BLaER1 treated with 17β-estradiol and CSF1 and Interleukin-3, amounts not matched to agents 10 nM and 100 nM (cell line): ENCODE measurements at regions not wholly inside any gene's neighbourhood (a gene's known extent, or its start where the extent isn't known, plus 50 kb on each side); places are given as distances from the start of the nearest gene placed in this dataset.
"Not testable (repeated sequence)": the region's sequence is repeated elsewhere in the genome, so short reads cannot be mapped to it uniquely, and the experiment has no call there.

Experiments
- H3K27ac ChIP-seq, 11 experiments: shearing (Covaris generic); formaldehyde crosslinking; 2 replicates each; pipeline ENCODE4 v1.8.1; 2022
- H3K27me3 ChIP-seq, 11 experiments: shearing (Covaris generic); formaldehyde crosslinking; 2 replicates each; pipeline ENCODE4 v1.8.1; 2022
- H3K36me3 ChIP-seq, 11 experiments: shearing (Covaris generic); formaldehyde crosslinking; 2 replicates each; pipeline ENCODE4 v1.8.1; 2022
- H3K4me1 ChIP-seq, 10 experiments: shearing (Covaris generic); formaldehyde crosslinking; 2 replicates each; pipeline ENCODE4 v1.8.1; 2022
- H3K4me2 ChIP-seq, 11 experiments: shearing (Covaris generic); formaldehyde crosslinking; 2 replicates each; pipeline ENCODE4 v1.8.1; 2022
- H3K4me3 ChIP-seq, 10 experiments: shearing (Covaris generic); formaldehyde crosslinking; 2 replicates each; pipeline ENCODE4 v1.8.1; 2022
- H3K9ac ChIP-seq, 11 experiments: shearing (Covaris generic); formaldehyde crosslinking; 2 replicates each; pipeline ENCODE4 v1.8.1; 2022
- H3K9me3 ChIP-seq, 11 experiments: shearing (Covaris generic); formaldehyde crosslinking; replicated peaks in 1 of 11; 2 replicates each; pipeline ENCODE4 v1.8.1; 2022
- H4K20me1 ChIP-seq, 11 experiments: shearing (Covaris generic); formaldehyde crosslinking; 2 replicates each; pipeline ENCODE4 v1.8.1; 2022
- Cebpa-rat ChIP-seq, 11 experiments: shearing (Covaris generic); IDR thresholded peaks; 2 replicates each; pipeline ENCODE4 v1.8.1; 2022

GRCh38 chr17:20890338-20890737, 152.5 kb downstream of the USP22 start:
- H3K4me1 ChIP-seq = no peaks in the 10 kb centered on the region
- H4K20me1 ChIP-seq = no peaks in the 10 kb centered on the region
- H3K36me3 ChIP-seq = no peaks in the 10 kb centered on the region
- no peaks in the 10 kb centered on the region for H3K27me3 ChIP-seq
- H3K4me2 ChIP-seq = no peak overlapping the region
- H3K9ac ChIP-seq = no peak overlapping the region
- H3K9me3 ChIP-seq = no peaks in the 10 kb centered on the region
- H3K27ac ChIP-seq = no peak overlapping the region
- H3K4me3 ChIP-seq = no peak overlapping the region
- no peak for TF ChIP-seq Cebpa-rat (IDR thresholded peaks at IDR 0.05)

GRCh38 chr17:20895426-20895825, 147.4 kb downstream of the USP22 start:
- not testable (repeated sequence) for H3K27ac ChIP-seq, H3K4me2 ChIP-seq, H3K36me3 ChIP-seq, H3K9ac ChIP-seq, H4K20me1 ChIP-seq, H3K9me3 ChIP-seq, H3K4me1 ChIP-seq, H3K27me3 ChIP-seq, H3K4me3 ChIP-seq

GRCh38 chr17:20896153-20896649, 146.6 kb downstream of the USP22 start:
- Histone ChIP-seq H3K4me3 (no peak overlapping the region), H3K27ac (no peak overlapping the region), H3K9ac (no peak overlapping the region), H3K27me3 (no peaks in the 10 kb centered on the region), H4K20me1 (no peaks in the 10 kb centered on the region), H3K36me3 (no peaks in the 10 kb centered on the region), H3K4me2 (no peak overlapping the region), H3K4me1 (no peaks in the 10 kb centered on the region), H3K9me3 (peaks cover 0 to 9% (median 0%) of the 10 kb centered on the region in 11 experiments; a peak in 6 of 22 replicates)
- no peak for TF ChIP-seq Cebpa-rat (IDR thresholded peaks at IDR 0.05)

DNA sequence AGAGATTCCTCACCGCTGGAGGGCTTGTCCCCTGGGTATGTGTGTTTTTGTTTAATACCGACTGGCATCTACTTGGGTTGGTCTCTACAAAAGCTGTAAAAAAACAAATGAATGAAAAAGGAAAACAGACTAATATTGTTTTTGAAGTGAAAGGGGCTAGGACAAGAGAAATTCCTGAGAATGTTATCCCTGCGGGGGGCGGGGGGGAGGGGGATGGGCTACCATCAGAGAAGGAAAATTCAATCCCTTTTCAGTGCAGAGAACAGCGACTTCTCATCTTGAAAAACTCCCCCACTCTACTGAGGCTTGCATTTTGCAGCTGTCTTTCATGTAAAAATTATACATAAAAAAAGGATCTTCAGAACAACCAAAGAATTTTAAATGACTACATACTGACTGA, 144.1 kb downstream of the USP22 start:
- not testable (repeated sequence) for H4K20me1 ChIP-seq, H3K9ac ChIP-seq, H3K27ac ChIP-seq, H3K9me3 ChIP-seq, H3K4me3 ChIP-seq, H3K4me2 ChIP-seq, H3K27me3 ChIP-seq, H3K4me1 ChIP-seq, H3K36me3 ChIP-seq

GRCh38 chr17:20902496-20902895, 140.3 kb downstream of the USP22 start:
- H3K27me3 ChIP-seq, H3K36me3 ChIP-seq, H3K9ac ChIP-seq: not testable (repeated sequence)

GRCh38 chr17:20903549-20903948, 139.3 kb downstream of the USP22 start:
- H3K27me3 ChIP-seq, H4K20me1 ChIP-seq, H3K27ac ChIP-seq, H3K4me2 ChIP-seq, H3K4me3 ChIP-seq, H3K36me3 ChIP-seq, H3K9me3 ChIP-seq, H3K9ac ChIP-seq, H3K4me1 ChIP-seq: not testable (repeated sequence)

More at GRCh38 chr17:20902496-20902895, 140.3 kb downstream of the USP22 start:
- not testable (repeated sequence) for H4K20me1 ChIP-seq, H3K27ac ChIP-seq, H3K4me2 ChIP-seq, H3K9me3 ChIP-seq, H3K4me3 ChIP-seq, H3K4me1 ChIP-seq

DNA sequence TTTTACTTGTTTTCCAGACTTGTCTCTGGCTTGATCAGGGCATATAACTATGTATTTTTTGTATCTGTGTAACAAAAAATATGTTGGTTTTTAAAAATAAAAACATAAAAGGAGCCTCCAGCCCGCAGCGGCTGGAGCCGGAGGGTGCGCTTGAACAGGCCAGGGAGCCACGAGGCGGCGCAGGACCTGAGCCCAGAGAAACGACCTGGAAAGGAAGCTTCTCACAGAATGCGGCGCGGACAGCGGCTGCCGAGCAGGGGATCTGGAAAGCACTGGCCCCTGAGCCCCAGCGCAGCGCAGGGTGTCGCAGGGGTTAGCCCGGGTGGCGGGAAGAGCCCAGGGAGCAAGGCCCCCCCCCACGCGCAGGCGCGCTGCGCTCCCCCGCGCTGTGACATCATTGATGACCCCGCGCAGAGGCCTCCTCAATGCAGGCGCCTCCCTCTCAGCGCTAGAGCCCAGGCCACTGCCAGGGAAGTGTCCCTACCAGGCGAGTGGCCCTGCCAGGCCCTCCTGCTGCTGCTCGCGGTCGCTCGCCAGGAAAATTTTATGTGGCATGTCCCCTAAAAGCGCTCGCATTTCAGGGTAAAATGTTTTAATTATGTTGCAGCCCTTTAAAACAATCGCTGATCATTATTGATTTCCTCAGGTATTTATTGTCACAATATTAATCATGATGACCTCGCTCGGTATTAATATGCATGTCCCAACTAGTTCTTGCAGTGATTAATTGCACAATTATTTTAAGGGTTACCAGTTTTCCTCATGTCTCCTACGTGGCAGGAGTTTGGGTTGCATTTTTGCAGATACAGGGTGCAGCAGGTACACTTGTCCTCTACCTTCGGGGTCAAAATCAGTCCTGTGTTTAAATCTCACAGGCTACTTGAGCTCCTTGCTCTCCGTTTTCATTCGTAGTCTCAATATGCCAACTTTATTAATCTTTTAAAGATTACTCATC, 134.2 kb downstream of the USP22 start:
- Histone ChIP-seq H3K4me3 (peak overlapping the region; percentile 34 to 64 (median 50)), H3K27ac (peak overlapping the region in 10 of 11 experiments; percentile 21 to 56 (median 38); a peak in 12 of 22 replicates), H3K9me3 (no peaks in the 10 kb centered on the region), H3K9ac (peak overlapping the region; percentile 22 to 71 (median 64); a peak in 21 of 22 replicates), H3K27me3 (peaks cover 0 to 8% (median 0%) of the 10 kb centered on the region in 11 experiments; a peak in 2 of 22 replicates), H3K4me2 (peak overlapping the region; percentile 55 to 78 (median 68)), H4K20me1 (no peaks in the 10 kb centered on the region), H3K36me3 (no peaks in the 10 kb centered on the region), H3K4me1 (peaks cover 0 to 13% (median 5%) of the 10 kb centered on the region in 10 experiments; a peak in 12 of 20 replicates)
- TF ChIP-seq Cebpa-rat (IDR thresholded peaks at IDR 0.05) = no peak

DNA sequence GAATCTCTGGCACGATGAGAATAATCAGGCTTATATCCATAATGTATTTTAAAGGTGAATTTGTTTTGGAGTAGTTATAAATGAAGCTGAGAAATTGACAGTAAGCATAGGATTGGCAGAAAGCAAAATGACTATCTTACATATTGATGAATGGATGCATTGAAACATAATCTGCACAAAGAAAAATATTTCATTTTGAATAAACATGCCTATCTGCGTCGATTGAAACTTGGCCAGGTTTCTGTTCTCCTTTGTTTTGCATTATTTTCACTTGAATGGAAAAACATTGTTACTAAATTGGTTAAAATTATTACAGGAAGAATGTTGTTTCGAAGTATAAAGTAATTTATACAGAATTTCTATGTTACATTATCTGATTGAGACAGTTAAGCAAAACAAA, 128.2 kb downstream of the USP22 start:
- no peaks in the 10 kb centered on the region for H3K36me3 ChIP-seq
- no peak overlapping the region for H3K4me3 ChIP-seq
- no peaks in the 10 kb centered on the region for H4K20me1 ChIP-seq
- H3K27ac ChIP-seq = no peak overlapping the region
- H3K9me3 ChIP-seq = 0 out of 22 replicates have a peak, but pooled peaks cover 0 to 4% (median 0%) of the 10 kb centered on the region in 11 experiments
- no peak overlapping the region for H3K9ac ChIP-seq
- H3K4me2 ChIP-seq = no peak overlapping the region
- H3K4me1 ChIP-seq = no peaks in the 10 kb centered on the region; a peak in 1 of 20 replicates
- no peaks in the 10 kb centered on the region for H3K27me3 ChIP-seq
- TF ChIP-seq Cebpa-rat (IDR thresholded peaks at IDR 0.05) = no peak

DNA sequence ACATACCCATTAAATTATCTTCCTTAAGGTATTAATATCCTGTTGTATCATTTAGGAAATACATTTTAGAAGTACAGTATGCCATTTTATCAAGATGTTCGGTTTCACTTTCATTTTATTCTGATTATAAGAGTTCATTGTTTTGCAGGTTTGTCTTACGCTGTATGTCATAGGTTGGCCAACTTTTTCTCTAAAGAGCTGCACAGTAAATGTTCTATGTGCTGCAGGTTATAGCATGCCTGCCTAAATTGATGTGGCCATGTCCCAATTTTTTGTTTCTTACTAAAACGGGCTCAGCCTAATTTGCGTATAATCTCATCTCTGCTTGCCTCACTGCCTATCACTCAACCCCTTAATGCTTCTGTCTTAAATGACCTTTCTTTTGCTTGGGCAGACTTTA, 126.4 kb downstream of the USP22 start:
- H3K27me3 ChIP-seq = no peaks in the 10 kb centered on the region
- no peak for TF ChIP-seq Cebpa-rat (IDR thresholded peaks at IDR 0.05)
- H4K20me1 ChIP-seq = no peaks in the 10 kb centered on the region
- H3K4me2 ChIP-seq = peak overlapping the region in 1 of 11 experiments; percentile 20; a peak in 2 of 22 replicates
- H3K9ac ChIP-seq = no peak overlapping the region
- H3K27ac ChIP-seq = no peak overlapping the region
- no peaks in the 10 kb centered on the region for H3K36me3 ChIP-seq
- no peaks in the 10 kb centered on the region; a peak in 1 of 20 replicates for H3K4me1 ChIP-seq
- no peak overlapping the region for H3K4me3 ChIP-seq
- 0 out of 22 replicates have a peak, but pooled peaks cover 0 to 4% (median 0%) of the 10 kb centered on the region in 11 experiments for H3K9me3 ChIP-seq

- not testable (repeated sequence) for H3K9me3 ChIP-seq, H3K27me3 ChIP-seq, H3K36me3 ChIP-seq, H3K27ac ChIP-seq, H3K4me2 ChIP-seq, H4K20me1 ChIP-seq, H3K4me3 ChIP-seq, H3K9ac ChIP-seq, H3K4me1 ChIP-seq
These were observed 125.1 kb downstream of the USP22 start for GRCh38 chr17:20917610-20918306.
